ENCODE measurements at regions not wholly inside any gene's neighbourhood (a gene's known extent, or its start where the extent isn't known, plus 50 kb on each side); places are given as distances from the start of the nearest gene placed in this dataset.
"Not testable (repeated sequence)": the region's sequence is repeated elsewhere in the genome, so short reads cannot be mapped to it uniquely, and the experiment has no call there.

GRCh38 chr13:108070925-108071324 lies 144.4 kb downstream of the LIG4 start:
- no peak overlapping the region for H3K4me3 Mint-ChIP-seq (ENCODE audit: low read depth)
- no peaks in the 10 kb centered on the region for H3K36me3 Mint-ChIP-seq (ENCODE audit: insufficient read depth)
- no peak for TF ChIP-seq CTCF (IDR thresholded peaks at IDR 0.05; ENCODE audit: unreplicated experiment)
- peaks cover 30% of the 10 kb centered on the region for H3K9me3 Mint-ChIP-seq (ENCODE audit: low read depth)
- no peak overlapping the region for H3K27ac Mint-ChIP-seq
- H3K4me1 Mint-ChIP-seq (ENCODE audit: low read depth), result no peaks in the 10 kb centered on the region
- no peaks in the 10 kb centered on the region for H3K27me3 Mint-ChIP-seq
- no peak for DNase-seq (ENCODE audit: low spot score, unreplicated experiment)

GRCh38 chr13:108070491-108070890 lies 144.8 kb downstream of the LIG4 start:
- H3K9me3 Mint-ChIP-seq (ENCODE audit: low read depth), result peaks cover 27% of the 10 kb centered on the region
- no peaks in the 10 kb centered on the region for H3K27me3 Mint-ChIP-seq

GRCh38 chr13:108069521-108070210 lies 145.7 kb downstream of the LIG4 start:
- no peaks in the 10 kb centered on the region for H3K27me3 Mint-ChIP-seq
- H3K4me1 Mint-ChIP-seq (ENCODE audit: low read depth), result no peaks in the 10 kb centered on the region
- H3K36me3 Mint-ChIP-seq (ENCODE audit: insufficient read depth), result no peaks in the 10 kb centered on the region
- H3K9me3 Mint-ChIP-seq (ENCODE audit: low read depth), result peaks cover 26% of the 10 kb centered on the region
- DNase-seq (ENCODE audit: low spot score, unreplicated experiment), result no peak
- no peak overlapping the region for H3K27ac Mint-ChIP-seq
- no peak overlapping the region for H3K4me3 Mint-ChIP-seq (ENCODE audit: low read depth)
- no peak for TF ChIP-seq CTCF (IDR thresholded peaks at IDR 0.05; ENCODE audit: unreplicated experiment)

More at GRCh38 chr13:108070491-108070890, 144.8 kb downstream of the LIG4 start:
- Mint-ChIP-seq H3K36me3 (ENCODE audit: insufficient read depth) (no peaks in the 10 kb centered on the region), H3K4me1 (ENCODE audit: low read depth) (no peaks in the 10 kb centered on the region), H3K4me3 (ENCODE audit: low read depth) (no peak overlapping the region), H3K27ac (no peak overlapping the region)
- no peak for DNase-seq (ENCODE audit: low spot score, unreplicated experiment)
- no peak for TF ChIP-seq CTCF (IDR thresholded peaks at IDR 0.05; ENCODE audit: unreplicated experiment)

- H3K4me1 Mint-ChIP-seq (ENCODE audit: low read depth); H3K27ac Mint-ChIP-seq; H3K4me3 Mint-ChIP-seq (ENCODE audit: low read depth); DNase-seq (ENCODE audit: low spot score, unreplicated experiment); H3K36me3 Mint-ChIP-seq (ENCODE audit: insufficient read depth); H3K27me3 Mint-ChIP-seq: not testable (repeated sequence)
- H3K9me3 Mint-ChIP-seq (ENCODE audit: low read depth), result peaks cover 31% of the 10 kb centered on the region
These were observed 151.0 kb downstream of the LIG4 start for GRCh38 chr13:108064372-108064771.

GRCh38 chr13:108060111-108060510 lies 155.2 kb downstream of the LIG4 start:
- H3K27me3 Mint-ChIP-seq, result no peaks in the 10 kb centered on the region
- H3K4me3 Mint-ChIP-seq (ENCODE audit: low read depth), result no peak overlapping the region
- no peak overlapping the region for H3K27ac Mint-ChIP-seq
- TF ChIP-seq CTCF (IDR thresholded peaks at IDR 0.05; ENCODE audit: unreplicated experiment), result no peak
- DNase-seq (ENCODE audit: low spot score, unreplicated experiment), result no peak
- no peaks in the 10 kb centered on the region for H3K36me3 Mint-ChIP-seq (ENCODE audit: insufficient read depth)
- peaks cover 16% of the 10 kb centered on the region for H3K9me3 Mint-ChIP-seq (ENCODE audit: low read depth)
- H3K4me1 Mint-ChIP-seq (ENCODE audit: low read depth), result no peaks in the 10 kb centered on the region

GRCh38 chr13:108056278-108056677 lies 159.1 kb downstream of the LIG4 start:
- Mint-ChIP-seq H3K36me3 (ENCODE audit: insufficient read depth) (no peaks in the 10 kb centered on the region), H3K27me3 (no peaks in the 10 kb centered on the region), H3K4me1 (ENCODE audit: low read depth) (no peaks in the 10 kb centered on the region), H3K4me3 (ENCODE audit: low read depth) (no peak overlapping the region), H3K9me3 (ENCODE audit: low read depth) (no peaks in the 10 kb centered on the region), H3K27ac (no peak overlapping the region)
- TF ChIP-seq CTCF (IDR thresholded peaks at IDR 0.05; ENCODE audit: unreplicated experiment), result no peak
- DNase-seq (ENCODE audit: low spot score, unreplicated experiment), result no peak

Data from progenitor cell of endocrine pancreas (in vitro differentiated cells).